Nephron (organoid): ENCODE measurements at regions not wholly inside any gene's neighbourhood (a gene's known extent, or its start where the extent isn't known, plus 50 kb on each side); places are given as distances from the start of the nearest gene placed in this dataset.
"Not testable (repeated sequence)": the region's sequence is repeated elsewhere in the genome, so short reads cannot be mapped to it uniquely, and the experiment has no call there.

Experiments
- H3K27ac Mint-ChIP-seq, 3 experiments: 2 replicates each; pipeline ENCODE4 v1.8.0; 2020; ENCODE audit warnings: mixed read lengths in 3 of 3, mild to moderate bottlenecking in 2 of 3, moderate library complexity in 1 of 3
- H3K27me3 Mint-ChIP-seq: 2 replicates; pipeline ENCODE4 v1.8.0; 2021; ENCODE audit warnings: low read depth, mild to moderate bottlenecking, moderate library complexity, mixed read lengths
- H3K36me3 Mint-ChIP-seq: 2 replicates; pipeline ENCODE4 v1.8.0; 2020; ENCODE audit warnings: low read depth, mixed read lengths
- H3K4me1 Mint-ChIP-seq: 2 replicates; pipeline ENCODE4 v1.8.0; 2020; ENCODE audit warnings: mixed read lengths
- H3K4me3 Mint-ChIP-seq, 3 experiments: 2 replicates each; pipeline ENCODE4 v1.8.0; 2020; ENCODE audit warnings: mild to moderate bottlenecking in 3 of 3, mixed read lengths in 3 of 3, moderate library complexity in 2 of 3
- H3K9me3 Mint-ChIP-seq: 2 replicates; pipeline ENCODE4 v1.8.0; 2020; ENCODE audit warnings: mixed read lengths
- CTCF ChIP-seq, 3 experiments: fragments of 200-600 bp; sonication (generic); IDR thresholded peaks; one replicate each; pipeline ENCODE4 v1.5.0; 2021; ENCODE audit warnings: antibody characterized with exemption in 3 of 3; ENCODE audit not compliant: unreplicated experiment in 3 of 3

GRCh38 chr7:68247126-68247525 is 1250.5 kb downstream of the TYW1 start:
- Mint-ChIP-seq H3K27ac (no peak overlapping the region), H3K9me3 (peaks cover 13% of the 10 kb centered on the region), H3K36me3 (peaks cover 5% of the 10 kb centered on the region), H3K4me3 (no peak overlapping the region), H3K27me3 (peaks cover 27% of the 10 kb centered on the region), H3K4me1 (peaks cover 8% of the 10 kb centered on the region)
- TF ChIP-seq CTCF (IDR thresholded peaks at IDR 0.05; ENCODE audit: unreplicated experiment in 3 of 3) = no peak

GRCh38 chr7:68247571-68247970 is 1250.9 kb downstream of the TYW1 start:
- TF ChIP-seq CTCF (IDR thresholded peaks at IDR 0.05; ENCODE audit: unreplicated experiment in 3 of 3) = no peak

GRCh38 chr7:68248973-68249372 is 1252.3 kb downstream of the TYW1 start:
- H3K9me3 Mint-ChIP-seq = peaks cover 20% of the 10 kb centered on the region
- peaks cover 8% of the 10 kb centered on the region for H3K4me1 Mint-ChIP-seq
- TF ChIP-seq CTCF (IDR thresholded peaks at IDR 0.05; ENCODE audit: unreplicated experiment in 3 of 3) = no peak
- H3K4me3 Mint-ChIP-seq = no peak overlapping the region
- H3K27me3 Mint-ChIP-seq = peaks cover 31% of the 10 kb centered on the region
- H3K36me3 Mint-ChIP-seq = peaks cover 5% of the 10 kb centered on the region
- H3K27ac Mint-ChIP-seq = no peak overlapping the region

More at GRCh38 chr7:68247571-68247970, 1250.9 kb downstream of the TYW1 start:
- Mint-ChIP-seq H3K4me1 (peaks cover 8% of the 10 kb centered on the region), H3K4me3 (no peak overlapping the region), H3K9me3 (peaks cover 17% of the 10 kb centered on the region), H3K27me3 (peaks cover 27% of the 10 kb centered on the region), H3K27ac (no peak overlapping the region), H3K36me3 (peaks cover 5% of the 10 kb centered on the region)

- Mint-ChIP-seq H3K36me3 (peaks cover 5% of the 10 kb centered on the region), H3K9me3 (peaks cover 20% of the 10 kb centered on the region), H3K4me3 (no peak overlapping the region), H3K4me1 (peaks cover 8% of the 10 kb centered on the region), H3K27me3 (peaks cover 37% of the 10 kb centered on the region), H3K27ac (no peak overlapping the region)
- TF ChIP-seq CTCF (IDR thresholded peaks at IDR 0.05; ENCODE audit: unreplicated experiment in 3 of 3) = no peak
Observed at GRCh38 chr7:68249611-68250010, 1253.0 kb downstream of the TYW1 start.

- TF ChIP-seq CTCF (IDR thresholded peaks at IDR 0.05; ENCODE audit: unreplicated experiment in 3 of 3) = no peak
- Mint-ChIP-seq H3K27ac (no peak overlapping the region), H3K27me3 (peaks cover 40% of the 10 kb centered on the region), H3K4me1 (peaks cover 8% of the 10 kb centered on the region), H3K36me3 (peaks cover 5% of the 10 kb centered on the region), H3K9me3 (peaks cover 20% of the 10 kb centered on the region), H3K4me3 (no peak overlapping the region)
Observed at GRCh38 chr7:68250143-68250542, 1253.5 kb downstream of the TYW1 start.

- Mint-ChIP-seq H3K27me3 (peaks cover 35% of the 10 kb centered on the region), H3K9me3 (peaks cover 12% of the 10 kb centered on the region)
- H3K27ac Mint-ChIP-seq, H3K4me3 Mint-ChIP-seq, H3K36me3 Mint-ChIP-seq, H3K4me1 Mint-ChIP-seq: not testable (repeated sequence)
Observed at GRCh38 chr7:68254815-68255214, 1258.2 kb downstream of the TYW1 start.
